ENCODE measurements at regions not wholly inside any gene's neighbourhood (a gene's known extent, or its start where the extent isn't known, plus 50 kb on each side); places are given as distances from the start of the nearest gene placed in this dataset.

DNA sequence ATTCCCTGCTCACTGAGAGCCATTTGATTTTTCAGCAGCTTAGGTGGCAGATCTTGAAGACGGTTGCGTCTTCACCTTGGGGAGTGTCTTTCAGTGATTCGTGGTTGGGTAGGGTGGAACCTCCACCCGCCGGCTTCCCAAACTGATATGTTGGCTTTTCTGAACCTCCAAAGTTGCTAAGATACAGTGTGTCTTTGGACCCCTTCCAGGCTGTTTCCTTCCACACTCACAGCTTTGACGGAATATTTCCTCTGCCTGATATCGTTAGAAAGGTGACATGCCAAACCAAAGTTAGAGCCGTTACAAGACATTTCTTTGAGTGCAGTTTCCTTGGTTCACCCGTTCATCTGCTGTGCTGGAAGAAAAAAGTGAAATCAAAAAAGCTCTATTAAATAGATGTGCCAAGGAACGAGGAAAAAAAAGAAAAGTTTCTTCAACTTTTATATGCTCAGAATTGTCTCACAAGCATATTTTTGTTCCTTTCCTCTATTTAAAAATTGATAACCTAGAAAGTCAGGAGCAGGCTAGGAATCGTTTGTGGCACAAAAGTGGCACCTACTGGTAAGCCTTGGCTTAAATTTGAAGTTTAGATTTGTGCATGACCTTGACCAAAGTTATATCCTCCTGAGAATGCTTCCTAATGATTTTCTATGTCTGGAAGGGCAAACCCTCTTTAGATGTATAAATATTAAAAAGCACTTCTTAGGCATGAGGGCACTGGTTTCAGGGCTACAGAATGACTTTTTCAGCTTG is 270.7 kb upstream of the WWC1 start:
- peak in 2 of 4 donors; percentile 9 to 29 for TF ChIP-seq CTCF (IDR thresholded peaks at IDR 0.05)
- TF ChIP-seq POLR2A (IDR thresholded peaks at IDR 0.05) = no peak
